Esophagus (tissue), 2 donors: ENCODE measurements at regions not wholly inside any gene's neighbourhood (a gene's known extent, or its start where the extent isn't known, plus 50 kb on each side); places are given as distances from the start of the nearest gene placed in this dataset.

Source experiments
- H3K27ac ChIP-seq, 2 donors: one replicate each; pipeline ENCODE4 v1.5.1; 2013; ENCODE audit warnings: low read depth in 2 of 2, mild to moderate bottlenecking in 2 of 2, inconsistent platforms in 1 of 2, low read length in 1 of 2, moderate library complexity in 1 of 2
- H3K27me3 ChIP-seq, 2 donors: one replicate each; pipeline ENCODE4 v1.6.1; 2013; ENCODE audit warnings: low read length in 2 of 2, control low read depth in 1 of 2, mild to moderate bottlenecking in 1 of 2; ENCODE audit not compliant: insufficient read depth in 2 of 2, control insufficient read depth in 1 of 2
- H3K36me3 ChIP-seq, 2 donors: one replicate each; pipeline ENCODE4 v1.6.1; 2013; ENCODE audit warnings: low read length in 1 of 2; ENCODE audit not compliant: control insufficient read depth in 2 of 2, insufficient read depth in 2 of 2
- H3K4me1 ChIP-seq, 2 donors: one replicate each; pipeline ENCODE4 v1.6.1; 2013; ENCODE audit warnings: low read length in 1 of 2; ENCODE audit not compliant: control insufficient read depth in 2 of 2, insufficient read depth in 2 of 2
- H3K4me3 ChIP-seq, 2 donors: one replicate each; pipeline ENCODE4 v1.5.1; 2013; ENCODE audit warnings: low read length in 2 of 2, mild to moderate bottlenecking in 2 of 2, low read depth in 1 of 2, moderate library complexity in 1 of 2
- H3K9me3 ChIP-seq, 2 donors: one replicate each; pipeline ENCODE4 v1.6.1; 2013; ENCODE audit warnings: mild to moderate bottlenecking in 2 of 2, low read depth in 1 of 2, low read length in 1 of 2, moderate library complexity in 1 of 2; ENCODE audit not compliant: control insufficient read depth in 2 of 2, insufficient read depth in 1 of 2
- WGBS, 2 donors: extraction: QIAGEN DNeasy Blood & Tissue Kit; methylation state at CpG; one replicate each; pipeline ENCODE4 v1.1.7; 2013; 5-methylcytosine and 5-hydroxymethylcytosine counted together
- donor health status: healthy with polysubstance abuse.
- donor health status: Bipolar disorder and iron deficiency.

DNA sequence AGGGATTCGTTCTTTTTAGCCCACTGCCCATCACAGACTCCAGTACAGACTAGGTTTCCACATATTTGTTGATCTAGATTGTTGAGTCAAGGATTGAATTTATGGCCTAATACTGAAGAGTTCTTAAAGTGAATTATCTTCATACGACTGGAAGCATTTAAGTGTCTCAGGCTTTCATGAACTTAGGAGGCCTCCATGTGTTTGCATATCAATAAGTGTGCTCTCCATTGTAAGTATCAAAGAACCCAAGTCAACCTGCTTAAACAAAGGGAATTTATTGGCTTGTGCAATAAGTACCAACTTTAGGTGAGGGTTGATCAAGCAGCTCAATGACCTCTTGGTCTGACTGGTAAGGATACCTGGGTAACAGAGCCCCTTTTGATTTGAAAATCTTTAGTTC lies 382.1 kb downstream of the PDCD6IP start:
- no peak overlapping the region for H3K4me3 ChIP-seq
- H3K36me3 ChIP-seq = no peaks in the 10 kb centered on the region
- WGBS, 2 donors = 77 to 79% methylated on average over 2 of the region's 2 CpGs
- H3K4me1 ChIP-seq = no peaks in the 10 kb centered on the region
- H3K27me3 ChIP-seq = no peaks in the 10 kb centered on the region
- no peaks in the 10 kb centered on the region for H3K9me3 ChIP-seq
- H3K27ac ChIP-seq = no peak overlapping the region

DNA sequence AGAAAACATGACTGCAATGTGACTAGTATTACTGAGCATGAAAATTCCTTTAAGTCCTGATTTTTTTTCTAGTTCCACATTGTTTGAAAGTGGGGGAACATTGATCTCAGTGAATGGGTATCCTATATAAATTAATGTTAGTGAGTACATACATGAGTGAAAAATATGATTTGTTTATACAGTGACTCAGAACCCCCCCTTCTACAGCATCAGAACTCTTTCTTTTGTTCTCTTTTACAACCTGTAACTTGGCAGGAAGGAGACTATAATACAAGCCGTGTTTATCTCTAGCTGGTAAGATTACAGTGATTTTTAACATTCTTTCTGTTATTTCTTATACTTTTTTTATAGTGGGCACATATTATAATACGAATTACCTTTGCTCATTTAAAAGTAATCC lies 384.7 kb downstream of the PDCD6IP start:
- H3K27me3 ChIP-seq = no peaks in the 10 kb centered on the region
- no peak overlapping the region for H3K4me3 ChIP-seq
- H3K27ac ChIP-seq = no peak overlapping the region
- 24 to 28% methylated on average over 2 of the region's 2 CpGs for WGBS, 2 donors
- H3K9me3 ChIP-seq = no peaks in the 10 kb centered on the region
- H3K4me1 ChIP-seq = no peaks in the 10 kb centered on the region
- no peaks in the 10 kb centered on the region for H3K36me3 ChIP-seq

DNA sequence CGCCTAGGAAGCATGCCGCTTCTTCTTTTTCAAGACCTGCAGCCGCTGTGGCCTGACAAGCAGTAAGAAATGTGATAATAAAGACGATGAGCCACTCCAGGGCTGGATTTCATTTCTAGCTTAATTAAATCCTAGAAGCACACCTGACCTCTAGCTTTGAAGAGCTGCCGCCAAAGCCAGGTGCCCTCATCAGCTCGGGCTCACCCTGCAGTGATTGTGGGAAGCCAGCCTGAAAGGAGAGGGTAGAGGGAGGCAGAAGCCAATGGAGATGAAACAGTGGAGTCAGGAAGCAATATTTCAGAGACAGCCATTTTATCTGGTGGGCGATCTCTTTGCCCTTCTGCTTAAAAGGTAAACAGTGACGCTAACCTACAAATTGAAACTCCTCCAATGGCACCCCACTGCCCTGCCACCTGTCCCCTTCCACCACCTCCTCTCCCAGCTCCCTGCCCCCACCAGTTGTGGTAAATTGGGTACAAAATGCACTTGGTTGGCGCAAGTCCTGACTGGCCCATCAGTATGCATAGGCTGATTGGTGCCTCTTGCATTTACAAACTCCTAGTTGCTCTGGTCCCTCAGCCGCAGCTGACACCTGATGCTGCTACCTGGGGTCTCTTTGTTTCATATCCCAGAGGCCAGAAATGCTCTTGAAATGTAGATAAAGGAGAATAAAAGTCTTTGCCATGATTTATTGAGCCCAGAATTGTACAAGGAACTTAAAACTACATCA lies 385.3 kb downstream of the PDCD6IP start:
- WGBS, 2 donors = 52 to 67% methylated on average over 10 of the region's 10 CpGs
- Histone ChIP-seq H3K4me1 (no peaks in the 10 kb centered on the region), H3K4me3 (no peak overlapping the region)

DNA sequence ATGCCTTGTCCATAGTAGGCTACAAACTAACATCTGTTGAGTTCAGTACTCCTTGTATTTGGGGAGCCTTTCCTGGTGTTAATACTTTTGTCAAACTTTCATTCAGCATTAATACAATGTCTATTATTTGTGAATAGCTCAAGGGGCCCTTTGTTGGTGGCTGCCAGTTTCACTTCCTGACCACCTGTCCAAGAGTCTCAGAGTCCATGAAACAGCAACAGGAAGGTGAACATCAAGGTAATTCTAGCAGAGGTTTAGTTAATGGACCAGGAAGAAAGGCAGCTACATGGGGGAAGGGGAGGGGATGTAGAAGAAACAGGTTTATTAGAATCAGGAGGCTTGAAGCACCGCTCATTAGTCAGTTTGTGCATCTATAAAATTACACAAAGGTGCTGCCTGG lies 386.9 kb downstream of the PDCD6IP start:
- H3K9me3 ChIP-seq = no peaks in the 10 kb centered on the region
- H3K36me3 ChIP-seq = no peaks in the 10 kb centered on the region
- no peak overlapping the region for H3K27ac ChIP-seq
- H3K4me3 ChIP-seq = no peak overlapping the region
- no peaks in the 10 kb centered on the region for H3K4me1 ChIP-seq
- WGBS, 2 donors = 87 to 94% methylated on average over 1 of the region's 1 CpG
- no peaks in the 10 kb centered on the region for H3K27me3 ChIP-seq

More for the DNA sequence above, 385.3 kb downstream of the PDCD6IP start:
- Histone ChIP-seq H3K9me3 (no peaks in the 10 kb centered on the region), H3K27ac (no peak overlapping the region), H3K27me3 (no peaks in the 10 kb centered on the region), H3K36me3 (no peaks in the 10 kb centered on the region)

DNA sequence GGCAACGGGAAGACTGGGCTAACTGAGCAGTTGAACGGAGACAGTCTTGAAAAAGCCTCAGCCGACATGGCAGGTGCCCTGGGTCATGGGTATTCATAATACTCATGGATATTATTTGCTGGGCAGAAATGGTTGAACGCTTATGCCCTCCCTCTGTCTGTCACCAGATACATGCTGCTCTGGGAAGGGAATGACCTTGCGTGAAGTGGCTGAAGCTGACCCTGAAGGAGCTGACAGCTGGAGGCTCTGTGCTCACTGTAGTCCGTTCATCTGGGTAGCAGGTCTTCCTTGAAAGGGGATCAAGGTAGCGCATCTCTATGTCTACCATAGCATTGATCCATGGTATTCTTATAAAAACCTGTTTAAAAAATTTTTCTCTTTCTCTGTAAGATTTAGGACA lies 390.7 kb downstream of the PDCD6IP start:
- Histone ChIP-seq H3K36me3 (no peaks in the 10 kb centered on the region), H3K4me3 (no peak overlapping the region), H3K9me3 (no peaks in the 10 kb centered on the region), H3K27me3 (no peaks in the 10 kb centered on the region), H3K27ac (no peak overlapping the region), H3K4me1 (no peaks in the 10 kb centered on the region)
- WGBS, 2 donors = 89 to 92% methylated on average over 7 of the region's 7 CpGs

DNA sequence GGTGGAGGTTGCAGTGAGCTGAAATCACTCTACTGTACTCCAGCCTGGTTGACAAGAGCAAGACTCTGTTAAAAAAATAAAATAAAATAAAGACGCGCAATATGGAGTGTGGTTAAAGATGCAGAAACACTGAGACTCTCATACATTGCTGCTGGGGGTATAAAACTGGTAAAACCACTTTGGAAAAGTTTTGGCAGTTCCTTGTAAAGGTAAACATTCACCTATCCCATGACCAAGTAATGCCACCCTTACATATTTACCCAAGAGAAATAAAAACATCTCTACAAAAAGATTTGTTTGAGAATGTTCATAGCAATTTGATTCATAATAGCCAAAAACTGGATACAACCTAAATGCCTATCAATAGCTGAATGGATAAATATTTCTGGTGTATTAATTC lies 398.5 kb downstream of the PDCD6IP start:
- H3K27me3 ChIP-seq = no peaks in the 10 kb centered on the region
- no peaks in the 10 kb centered on the region for H3K36me3 ChIP-seq
- no peak overlapping the region for H3K27ac ChIP-seq
- H3K4me3 ChIP-seq = no peak overlapping the region
- 62 to 85% methylated on average over 2 of the region's 2 CpGs for WGBS, 2 donors
- no peaks in the 10 kb centered on the region for H3K4me1 ChIP-seq
- H3K9me3 ChIP-seq = no peaks in the 10 kb centered on the region

DNA sequence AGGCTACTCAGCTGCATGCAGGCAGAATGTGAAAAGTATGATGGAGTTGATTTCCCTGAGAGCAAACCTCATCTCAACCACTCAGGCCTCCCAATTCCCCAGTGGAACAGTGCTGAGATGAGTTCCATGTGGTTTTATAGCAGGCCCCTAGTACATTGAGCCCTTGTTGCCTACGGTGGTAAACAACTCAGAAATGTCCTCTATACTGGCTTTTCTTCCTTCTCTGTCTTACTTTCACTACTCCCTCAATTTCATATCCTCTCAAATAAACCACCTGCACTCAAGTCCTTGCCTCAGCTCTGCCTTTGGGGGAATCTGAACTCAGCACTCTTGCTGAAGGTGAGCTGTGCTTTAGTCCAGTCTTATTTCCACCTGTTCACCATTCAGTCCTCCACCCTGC lies 399.9 kb downstream of the PDCD6IP start:
- Histone ChIP-seq H3K4me1 (no peaks in the 10 kb centered on the region), H3K27ac (no peak overlapping the region), H3K27me3 (no peaks in the 10 kb centered on the region), H3K36me3 (no peaks in the 10 kb centered on the region), H3K9me3 (no peaks in the 10 kb centered on the region), H3K4me3 (no peak overlapping the region)
- 81 to 94% methylated on average over 1 of the region's 1 CpG for WGBS, 2 donors

DNA sequence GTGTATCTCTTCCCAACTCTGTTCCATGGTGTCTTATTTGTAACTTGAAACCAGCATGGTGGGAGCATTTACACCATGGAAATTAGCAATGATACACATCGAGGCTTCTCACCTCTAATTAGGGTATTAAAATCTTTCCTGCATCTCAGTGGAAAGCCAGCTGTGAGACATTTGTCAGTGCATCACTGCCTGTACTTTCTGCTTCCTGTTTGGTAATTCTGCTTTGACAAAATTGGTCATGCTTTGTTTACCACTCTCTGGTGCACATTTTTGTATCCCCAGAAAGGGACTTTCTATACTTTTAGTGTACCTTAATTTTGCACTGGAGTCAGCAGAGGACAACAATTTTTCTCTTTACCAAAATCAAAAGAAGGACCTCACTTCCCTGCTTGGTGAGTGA lies 402.1 kb downstream of the PDCD6IP start:
- no peak overlapping the region for H3K27ac ChIP-seq
- H3K4me3 ChIP-seq = no peak overlapping the region
- 46 to 57% methylated on average over 1 of the region's 1 CpG for WGBS, 2 donors
- no peaks in the 10 kb centered on the region for H3K4me1 ChIP-seq
- no peaks in the 10 kb centered on the region for H3K27me3 ChIP-seq
- no peaks in the 10 kb centered on the region for H3K36me3 ChIP-seq
- no peaks in the 10 kb centered on the region for H3K9me3 ChIP-seq

DNA sequence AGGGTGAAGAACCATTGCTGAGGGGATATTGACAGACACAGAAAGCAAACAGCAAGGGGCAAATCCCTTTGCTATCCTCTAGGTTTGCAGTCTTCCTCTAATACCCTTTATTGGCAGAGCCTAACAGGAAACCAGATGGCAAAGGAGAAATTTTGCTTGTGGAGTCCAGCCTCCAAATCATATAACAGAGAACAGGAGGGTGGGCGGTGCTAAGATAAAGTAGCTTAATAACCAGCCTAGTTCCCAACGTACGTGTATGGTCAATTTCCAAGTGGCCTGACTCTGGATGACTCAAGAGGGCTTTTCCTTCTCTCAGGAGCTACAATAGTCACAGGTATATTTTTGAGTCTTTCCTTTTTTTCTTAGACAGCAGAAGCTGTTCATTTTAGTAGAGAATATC lies 404.5 kb downstream of the PDCD6IP start:
- 69 to 77% methylated on average over 3 of the region's 3 CpGs for WGBS, 2 donors
- no peak overlapping the region for H3K27ac ChIP-seq

DNA sequence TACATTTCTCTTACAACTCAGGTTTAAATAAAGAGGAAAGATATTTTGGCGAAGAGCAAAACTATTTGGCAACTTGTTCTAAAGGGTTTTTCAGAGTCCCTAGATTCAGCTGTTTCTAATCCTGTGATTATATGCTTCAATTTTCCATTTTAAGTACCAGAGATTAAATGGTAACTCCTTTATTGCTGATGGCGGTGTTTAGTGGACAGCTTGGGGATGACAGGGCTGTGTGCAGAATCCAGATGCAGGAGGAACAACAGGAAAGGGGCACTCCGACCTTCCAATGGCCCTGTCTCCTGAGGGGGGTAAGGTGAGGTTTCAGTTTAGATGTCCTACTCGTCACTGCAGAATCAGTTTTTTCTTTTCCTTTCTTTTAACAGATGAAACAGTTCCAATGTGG lies 405.0 kb downstream of the PDCD6IP start:
- Histone ChIP-seq H3K36me3 (no peaks in the 10 kb centered on the region), H3K9me3 (no peaks in the 10 kb centered on the region), H3K4me1 (no peaks in the 10 kb centered on the region), H3K27ac (no peak overlapping the region), H3K27me3 (no peaks in the 10 kb centered on the region), H3K4me3 (no peak overlapping the region)
- 63 to 65% methylated on average over 4 of the region's 4 CpGs for WGBS, 2 donors

More for the DNA sequence above, 404.5 kb downstream of the PDCD6IP start:
- H3K36me3 ChIP-seq = no peaks in the 10 kb centered on the region
- no peaks in the 10 kb centered on the region for H3K27me3 ChIP-seq
- H3K4me3 ChIP-seq = no peak overlapping the region
- H3K4me1 ChIP-seq = no peaks in the 10 kb centered on the region
- no peaks in the 10 kb centered on the region for H3K9me3 ChIP-seq
